Adrenal gland (tissue), 5 donors: ENCODE measurements at regions not wholly inside any gene's neighbourhood (a gene's known extent, or its start where the extent isn't known, plus 50 kb on each side); places are given as distances from the start of the nearest gene placed in this dataset.

Experiments
- CTCF ChIP-seq, 6 experiments: fragments of 450-650 bp in 4 of 6; fragments of 200-600 bp in 2 of 6; sonication (generic) in 1 of 6; IDR thresholded peaks; 1 replicate in 5 of 6; 2 replicates in 1 of 6; pipeline versions ENCODE4 v1.5.1 to v1.8.0; 2016 to 2021; ENCODE audit warnings: antibody characterized with exemption in 6 of 6, mild to moderate bottlenecking in 2 of 6, moderate library complexity in 1 of 6
- POLR2A ChIP-seq, 2 donors: fragments of 450-650 bp; IDR thresholded peaks; one replicate each; pipeline ENCODE4 v1.6.1; 2017; ENCODE audit warnings: antibody characterized with exemption in 2 of 2, mild to moderate bottlenecking in 2 of 2, moderate library complexity in 1 of 2
- donor health status: DM: no; HTN: no; CAD: no.

GRCh38 chr5:29304545-29304944 is 1888.9 kb upstream of the CDH6 start:
- TF ChIP-seq CTCF (IDR thresholded peaks at IDR 0.05): no peak
- no peak for TF ChIP-seq POLR2A (IDR thresholded peaks at IDR 0.05)
